SU-DHL-6 (cell line): ENCODE measurements at regions not wholly inside any gene's neighbourhood (a gene's known extent, or its start where the extent isn't known, plus 50 kb on each side); places are given as distances from the start of the nearest gene placed in this dataset.

Source experiments
- H2AFZ ChIP-seq: fragments of 200-600 bp; sonication (generic); 2 replicates; pipeline ENCODE4 v1.6.1; 2014; ENCODE audit warnings: low read depth, mild to moderate bottlenecking, moderate library complexity, mixed read lengths, antibody characterized with exemption, low read length; ENCODE audit not compliant: severe bottlenecking
- H3F3A ChIP-seq: fragments of 200-600 bp; shearing (Covaris generic); 2 replicates; pipeline ENCODE4 v1.6.0; 2016; ENCODE audit warnings: antibody characterized with exemption, mild to moderate bottlenecking; ENCODE audit not compliant: insufficient read depth
- H3K27ac ChIP-seq: fragments of 200-600 bp; sonication (generic); 2 replicates; pipeline ENCODE4 v1.5.1; 2016; ENCODE audit warnings: low read depth, mild to moderate bottlenecking, low read length, moderate library complexity, mixed read lengths
- H3K27me3 ChIP-seq: fragments of 200-600 bp; sonication (generic), shearing (Covaris generic); 2 replicates; pipeline ENCODE4 v1.6.0; 2014; ENCODE audit warnings: mild to moderate bottlenecking, low read length
- H3K36me3 ChIP-seq: fragments of 200-600 bp; sonication (generic); 2 replicates; pipeline ENCODE4 v1.6.1; 2014; ENCODE audit warnings: mild to moderate bottlenecking, low read length, mixed read lengths
- H3K4me2 ChIP-seq: fragments of 300-600, 200-600 bp; shearing (Covaris generic), sonication (generic); 2 replicates; pipeline ENCODE4 v1.6.0; 2014; ENCODE audit warnings: low read length, low read depth, mild to moderate bottlenecking; ENCODE audit not compliant: poor library complexity, severe bottlenecking
- H3K4me3 ChIP-seq: fragments of 200-600 bp; sonication (generic); 2 replicates; pipeline ENCODE4 v1.5.1; 2014; ENCODE audit warnings: antibody characterized with exemption, low read length, mild to moderate bottlenecking, mixed read lengths; ENCODE audit not compliant: insufficient read depth, poor library complexity, severe bottlenecking
- H3K79me2 ChIP-seq: fragments of 200-600 bp; sonication (generic); 2 replicates; pipeline ENCODE4 v1.6.1; 2014; ENCODE audit warnings: mild to moderate bottlenecking, low read length, moderate library complexity; ENCODE audit not compliant: insufficient read depth
- H3K9ac ChIP-seq: fragments of 200-600 bp; sonication (generic); 2 replicates; pipeline ENCODE4 v1.7.0; 2014; ENCODE audit warnings: mild to moderate bottlenecking, low read length
- H3K9me2 ChIP-seq: fragments of 200-600 bp; sonication (generic); replicated peaks from 2 replicates; pipeline ENCODE4 v1.6.1; 2014; ENCODE audit warnings: low read length; ENCODE audit not compliant: insufficient read depth
- H3K9me3 ChIP-seq: fragments of 200-600 bp; sonication (generic); 2 replicates; pipeline ENCODE4 v1.6.1; 2014; ENCODE audit warnings: low read length, mixed read lengths; ENCODE audit not compliant: insufficient read depth
- H4K20me1 ChIP-seq: fragments of 200-600 bp; sonication (generic); 2 replicates; pipeline ENCODE4 v1.6.1; 2014; ENCODE audit warnings: low read depth, mild to moderate bottlenecking, antibody characterized with exemption, low read length, moderate library complexity, mixed read lengths
- CTCF ChIP-seq: fragments of 200-600 bp; sonication (generic); IDR thresholded peaks from one replicate; pipeline ENCODE4 v1.5.1; 2017; ENCODE audit warnings: antibody characterized with exemption, mild to moderate bottlenecking, low read length, moderate library complexity; ENCODE audit not compliant: insufficient read depth, poor library complexity, severe bottlenecking
- EZH2phosphoT487 ChIP-seq: fragments of 200-600 bp; sonication (generic), shearing (Covaris generic); conservative IDR thresholded peaks from 2 replicates; pipeline ENCODE4 v1.6.1; 2018; ENCODE audit warnings: mild to moderate bottlenecking, antibody characterized with exemption, low read length, moderate library complexity, mixed read lengths

DNA sequence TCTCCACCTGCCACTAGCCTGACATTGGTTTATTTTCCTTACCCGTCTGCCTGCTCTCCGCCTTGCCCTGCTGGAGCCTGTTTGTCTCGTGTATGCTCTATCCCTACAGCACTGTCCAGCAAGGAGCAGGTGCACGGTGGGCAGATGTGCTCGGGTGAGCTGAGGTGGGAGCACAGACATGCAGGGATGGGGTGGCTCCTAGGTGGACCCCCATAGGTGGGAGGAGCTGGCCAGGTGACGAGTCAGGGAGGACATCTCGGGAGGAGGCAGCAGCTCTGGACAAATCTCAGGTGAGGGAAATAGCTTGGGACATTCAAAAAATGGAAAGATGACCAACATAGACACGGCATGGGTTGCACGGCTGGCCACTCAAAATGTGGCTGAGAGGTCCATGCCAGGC, 89.2 kb upstream of the SHANK2 start:
- Histone ChIP-seq H3K36me3 (no peaks in the 10 kb centered on the region), H3K79me2 (no peaks in the 10 kb centered on the region), H3K4me3 (no peak overlapping the region), H2AFZ (no peak overlapping the region), H4K20me1 (no peaks in the 10 kb centered on the region), H3K9me3 (no peaks in the 10 kb centered on the region), H3K27me3 (no peaks in the 10 kb centered on the region), H3K9me2 (no peaks in the 10 kb centered on the region), H3F3A (no peaks in the 10 kb centered on the region), H3K4me2 (no peak overlapping the region), H3K9ac (no peak overlapping the region), H3K27ac (no peak overlapping the region)
- TF ChIP-seq EZH2phosphoT487: no peak
- TF ChIP-seq CTCF: no peak

GRCh38 chr11:71341173-71341572, 88.8 kb upstream of the SHANK2 start:
- no peaks in the 10 kb centered on the region for H3K36me3 ChIP-seq
- H3K27me3 ChIP-seq: no peaks in the 10 kb centered on the region
- H3K4me2 ChIP-seq: no peak overlapping the region
- no peaks in the 10 kb centered on the region for H3K9me2 ChIP-seq
- H2AFZ ChIP-seq: no peak overlapping the region
- no peaks in the 10 kb centered on the region for H4K20me1 ChIP-seq
- H3K27ac ChIP-seq: no peak overlapping the region
- no peak overlapping the region for H3K4me3 ChIP-seq
- no peaks in the 10 kb centered on the region for H3K79me2 ChIP-seq
- H3F3A ChIP-seq: no peaks in the 10 kb centered on the region
- TF ChIP-seq EZH2phosphoT487 (no peak), CTCF (no peak)
- H3K9me3 ChIP-seq: no peaks in the 10 kb centered on the region
- H3K9ac ChIP-seq: no peak overlapping the region

- Histone ChIP-seq H2AFZ (no peak overlapping the region), H4K20me1 (no peaks in the 10 kb centered on the region), H3K79me2 (no peaks in the 10 kb centered on the region), H3K4me2 (no peak overlapping the region), H3K27me3 (no peaks in the 10 kb centered on the region), H3F3A (no peaks in the 10 kb centered on the region), H3K9me3 (no peaks in the 10 kb centered on the region), H3K4me3 (no peak overlapping the region), H3K9ac (no peak overlapping the region), H3K9me2 (no peaks in the 10 kb centered on the region), H3K36me3 (no peaks in the 10 kb centered on the region), H3K27ac (no peak overlapping the region)
- no peak for TF ChIP-seq CTCF
Measured at GRCh38 chr11:71340086-71340606, 87.8 kb upstream of the SHANK2 start.
